Chondrocyte (in vitro differentiated cells): ENCODE measurements at regions not wholly inside any gene's neighbourhood (a gene's known extent, or its start where the extent isn't known, plus 50 kb on each side); places are given as distances from the start of the nearest gene placed in this dataset.

Experiments
- DNase-seq: peaks from one replicate; pipeline ENCODE4 v3.0.0; 2021; ENCODE audit warnings: mixed read lengths, low spot score
- H3K27ac Mint-ChIP-seq: one replicate; pipeline ENCODE4 v1.8.0; 2021; ENCODE audit warnings: mild to moderate bottlenecking, moderate library complexity, mixed read lengths; ENCODE audit not compliant: unreplicated experiment
- H3K27me3 Mint-ChIP-seq: 2 replicates; pipeline ENCODE4 v1.8.0; 2021; ENCODE audit warnings: low read depth, mixed read lengths
- H3K36me3 Mint-ChIP-seq: 2 replicates; pipeline ENCODE4 v1.8.0; 2021; ENCODE audit warnings: low read depth, mixed read lengths
- H3K4me1 Mint-ChIP-seq: 2 replicates; pipeline ENCODE4 v1.8.0; 2021; ENCODE audit warnings: low read depth, mild to moderate bottlenecking, mixed read lengths
- H3K4me3 Mint-ChIP-seq: one replicate; pipeline ENCODE4 v1.8.0; 2021; ENCODE audit warnings: mild to moderate bottlenecking, moderate library complexity, mixed read lengths; ENCODE audit not compliant: unreplicated experiment
- H3K9me3 Mint-ChIP-seq: 2 replicates; pipeline ENCODE4 v1.8.0; 2021; ENCODE audit warnings: low read depth, mixed read lengths
- TF ChIP-seq, protein P1 (sequence below): fragments of 200-600 bp; sonication (generic); IDR thresholded peaks from 2 replicates; pipeline ENCODE4 v1.5.0; 2021; ENCODE audit warnings: antibody characterized with exemption, mild to moderate bottlenecking, moderate library complexity

DNA sequence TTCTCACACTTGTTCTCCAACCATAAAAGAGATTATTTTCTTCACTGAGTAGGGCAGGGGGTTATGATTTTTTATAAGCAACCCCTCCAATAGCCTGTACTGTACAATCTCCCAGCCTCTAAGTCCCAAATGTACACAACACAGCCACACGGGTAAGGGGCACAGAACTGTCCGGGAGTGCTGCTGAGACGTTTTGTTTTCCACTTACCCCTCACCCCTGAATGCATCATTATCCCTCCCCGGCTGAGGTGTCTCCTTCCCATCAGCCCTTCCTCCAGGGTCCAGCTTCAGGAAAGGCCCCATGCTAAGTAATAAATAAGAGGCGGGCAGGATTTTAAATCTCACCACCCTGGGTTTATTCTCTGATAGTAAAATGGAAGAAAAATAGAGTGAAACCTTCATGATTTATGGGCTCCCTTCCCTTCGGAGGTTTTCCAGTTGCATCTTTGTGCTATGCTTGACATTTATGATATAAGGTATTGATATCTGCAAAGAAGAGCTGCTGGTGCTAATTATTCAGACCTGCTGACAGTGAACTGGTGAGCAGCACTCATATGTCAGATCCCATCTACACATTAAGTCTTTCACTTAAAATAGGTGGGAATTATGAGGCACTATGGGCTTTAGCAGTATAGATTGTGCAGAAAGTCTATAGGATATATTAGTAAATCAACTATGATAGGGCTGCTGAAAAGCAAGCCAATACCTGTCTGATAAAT lies 67.2 kb upstream of the MEGF10 start:
- TF ChIP-seq, protein P1, sequence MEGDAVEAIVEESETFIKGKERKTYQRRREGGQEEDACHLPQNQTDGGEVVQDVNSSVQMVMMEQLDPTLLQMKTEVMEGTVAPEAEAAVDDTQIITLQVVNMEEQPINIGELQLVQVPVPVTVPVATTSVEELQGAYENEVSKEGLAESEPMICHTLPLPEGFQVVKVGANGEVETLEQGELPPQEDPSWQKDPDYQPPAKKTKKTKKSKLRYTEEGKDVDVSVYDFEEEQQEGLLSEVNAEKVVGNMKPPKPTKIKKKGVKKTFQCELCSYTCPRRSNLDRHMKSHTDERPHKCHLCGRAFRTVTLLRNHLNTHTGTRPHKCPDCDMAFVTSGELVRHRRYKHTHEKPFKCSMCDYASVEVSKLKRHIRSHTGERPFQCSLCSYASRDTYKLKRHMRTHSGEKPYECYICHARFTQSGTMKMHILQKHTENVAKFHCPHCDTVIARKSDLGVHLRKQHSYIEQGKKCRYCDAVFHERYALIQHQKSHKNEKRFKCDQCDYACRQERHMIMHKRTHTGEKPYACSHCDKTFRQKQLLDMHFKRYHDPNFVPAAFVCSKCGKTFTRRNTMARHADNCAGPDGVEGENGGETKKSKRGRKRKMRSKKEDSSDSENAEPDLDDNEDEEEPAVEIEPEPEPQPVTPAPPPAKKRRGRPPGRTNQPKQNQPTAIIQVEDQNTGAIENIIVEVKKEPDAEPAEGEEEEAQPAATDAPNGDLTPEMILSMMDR = no peak
- H3K36me3 Mint-ChIP-seq = no peaks in the 10 kb centered on the region
- peaks cover 7% of the 10 kb centered on the region for H3K9me3 Mint-ChIP-seq

DNA sequence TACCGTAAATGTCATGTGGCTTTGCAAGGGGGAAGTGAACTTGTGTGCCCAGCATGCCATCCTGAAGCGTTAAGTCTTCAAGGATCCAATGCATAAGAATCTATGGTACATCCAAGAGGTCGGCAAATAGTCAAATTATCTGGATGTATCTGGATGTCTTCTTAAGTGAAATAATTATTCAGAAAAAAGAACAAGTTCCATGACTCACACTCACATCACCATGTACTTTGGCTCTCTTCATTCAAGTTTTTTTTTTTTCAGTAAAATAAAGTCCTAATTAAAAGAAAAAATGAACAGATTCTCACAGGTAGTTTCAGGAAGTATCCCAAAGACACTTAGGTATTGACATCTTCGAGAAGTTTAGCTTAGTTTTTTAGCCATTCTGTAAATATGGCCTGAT lies 62.7 kb upstream of the MEGF10 start:
- DNase-seq = no peak
- Mint-ChIP-seq H3K9me3 (peaks cover 2% of the 10 kb centered on the region), H3K4me1 (peaks cover 8% of the 10 kb centered on the region), H3K4me3 (no peak overlapping the region), H3K27ac (no peak overlapping the region), H3K27me3 (no peaks in the 10 kb centered on the region), H3K36me3 (peaks cover 3% of the 10 kb centered on the region)
- TF ChIP-seq, protein P1 = no peak

More for the DNA sequence above, 67.2 kb upstream of the MEGF10 start:
- Mint-ChIP-seq H3K27me3 (no peaks in the 10 kb centered on the region), H3K4me3 (no peak overlapping the region), H3K27ac (no peak overlapping the region), H3K4me1 (no peaks in the 10 kb centered on the region)
- DNase-seq = no peak

DNA sequence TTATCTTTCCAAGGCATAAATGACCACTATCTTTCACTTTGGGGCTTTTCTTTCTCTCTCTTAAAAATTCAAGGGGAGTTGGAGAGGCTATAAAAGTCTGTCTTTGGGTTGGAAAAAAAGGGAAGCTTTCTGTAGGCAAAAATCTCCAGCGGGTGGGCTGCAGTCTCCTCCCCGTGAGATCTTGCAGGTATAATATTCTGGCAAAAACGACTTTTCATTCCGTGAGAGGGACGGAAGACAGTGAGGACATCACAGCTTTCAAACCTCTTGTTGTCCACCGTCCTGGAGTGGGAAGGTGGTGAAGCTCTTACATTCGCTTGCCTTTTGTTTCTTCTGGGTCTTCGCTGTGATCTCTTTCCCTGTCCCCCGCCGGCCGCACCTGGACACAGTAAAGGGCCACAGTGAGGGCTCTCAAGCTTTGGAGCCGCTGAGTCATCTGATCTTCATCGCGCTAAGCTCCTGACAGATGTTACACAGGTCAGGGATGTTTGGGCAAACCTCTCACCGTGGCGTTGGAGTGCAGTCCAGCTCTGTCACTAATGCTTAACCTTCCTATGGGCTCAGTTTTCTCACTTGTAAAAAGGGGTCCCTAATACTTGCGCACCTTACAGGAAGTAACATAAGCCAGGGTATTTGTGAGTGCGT lies 61.9 kb upstream of the MEGF10 start:
- peaks cover 2% of the 10 kb centered on the region for H3K9me3 Mint-ChIP-seq
- peak overlapping the region; percentile 69 for H3K4me3 Mint-ChIP-seq
- no peaks in the 10 kb centered on the region for H3K27me3 Mint-ChIP-seq
- peaks cover 8% of the 10 kb centered on the region for H3K4me1 Mint-ChIP-seq
- H3K36me3 Mint-ChIP-seq = peaks cover 3% of the 10 kb centered on the region
- no peak overlapping the region for H3K27ac Mint-ChIP-seq
- DNase-seq = no peak
- TF ChIP-seq, protein P1 = no peak

DNA sequence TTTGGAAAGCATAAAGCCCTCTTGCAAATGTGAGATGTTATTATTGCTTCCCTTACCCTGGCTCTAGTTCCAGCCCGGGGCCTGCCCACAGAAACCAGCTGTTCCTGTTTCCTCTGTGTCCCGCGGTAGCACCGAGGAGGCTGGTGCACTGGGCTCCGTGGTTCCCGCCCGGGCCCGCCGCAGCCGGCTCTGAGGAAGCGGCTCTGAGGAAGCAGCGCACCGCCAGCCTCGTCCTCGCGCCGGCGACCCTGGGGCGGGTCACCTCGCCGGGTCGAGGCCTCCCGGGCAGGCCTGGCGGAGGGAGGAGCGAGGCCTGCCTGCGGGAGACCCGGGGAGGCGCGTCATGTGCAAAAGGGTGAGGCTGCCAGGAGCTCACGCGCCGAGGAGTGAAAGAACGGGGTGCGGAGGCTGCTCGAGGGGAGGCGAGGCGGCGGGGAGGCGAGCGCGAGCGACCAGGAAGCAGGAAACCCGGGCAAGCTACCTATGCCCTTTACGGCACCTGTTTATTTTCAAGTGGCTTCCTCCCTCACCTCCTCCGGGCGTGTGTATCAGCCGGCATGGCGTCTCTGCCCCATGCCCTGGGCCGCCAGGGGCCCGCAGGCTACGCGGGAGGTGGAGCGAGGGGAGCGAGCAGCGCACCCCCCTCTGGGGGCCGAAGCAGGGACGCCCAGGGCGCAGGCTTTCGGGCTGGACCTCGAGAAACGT lies 61.3 kb upstream of the MEGF10 start:
- Mint-ChIP-seq H3K36me3 (peaks cover 3% of the 10 kb centered on the region), H3K4me3 (peak overlapping the region; percentile 69), H3K27ac (no peak overlapping the region), H3K27me3 (no peaks in the 10 kb centered on the region), H3K9me3 (peaks cover 2% of the 10 kb centered on the region), H3K4me1 (peaks cover 8% of the 10 kb centered on the region)
- no peak for DNase-seq
- TF ChIP-seq, protein P1 = peak; percentile 52

DNA sequence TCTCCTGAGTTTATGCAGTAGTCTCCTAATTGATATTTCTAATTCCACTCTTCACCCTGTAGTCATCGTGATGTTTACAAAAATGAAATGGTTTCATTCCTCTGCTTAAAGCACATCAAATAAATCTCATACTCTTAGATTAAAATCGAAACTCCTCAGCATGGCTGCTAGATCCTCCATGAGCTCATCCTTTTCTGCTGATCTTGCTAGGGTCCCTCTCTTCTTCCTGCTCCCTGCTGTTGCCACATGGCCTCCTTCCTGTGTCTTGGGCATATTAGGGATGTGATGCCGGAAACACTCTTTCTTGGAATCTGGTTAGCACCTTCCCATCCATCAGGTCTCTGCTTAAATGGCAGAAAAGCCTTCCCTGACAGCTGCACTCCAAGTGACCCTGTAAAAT lies 59.5 kb upstream of the MEGF10 start:
- TF ChIP-seq, protein P1 = no peak
- Mint-ChIP-seq H3K9me3 (peaks cover 2% of the 10 kb centered on the region), H3K27ac (no peak overlapping the region), H3K36me3 (peaks cover 3% of the 10 kb centered on the region), H3K27me3 (no peaks in the 10 kb centered on the region), H3K4me1 (peaks cover 8% of the 10 kb centered on the region), H3K4me3 (no peak overlapping the region)
- no peak for DNase-seq
